DND-41 (cell line): ENCODE measurements at regions not wholly inside any gene's neighbourhood (a gene's known extent, or its start where the extent isn't known, plus 50 kb on each side); places are given as distances from the start of the nearest gene placed in this dataset.

ENCODE experiments used
- ATAC-seq: fragments of 200-7000 bp; cut with Tn5 transposase; 3 replicates; pipeline ENCODE4 v1.9.1; 2021; ENCODE audit warnings: low read depth; ENCODE audit not compliant: insufficient read depth
- DNase-seq: peaks from one replicate; pipeline ENCODE4 v3.0.0-alpha.2; 2020
- H2AFZ ChIP-seq: 2 replicates; pipeline ENCODE4 v1.6.0; 2012; ENCODE audit warnings: low read depth, low read length
- H3K27ac ChIP-seq: 2 replicates; pipeline ENCODE4 v1.5.1; 2012; ENCODE audit warnings: low read length, inconsistent platforms
- H3K27me3 ChIP-seq: fragments of 200-600 bp; sonication (generic); 2 replicates; pipeline ENCODE4 v1.6.0; 2012; ENCODE audit warnings: low read length, mild to moderate bottlenecking, inconsistent platforms; ENCODE audit not compliant: insufficient read depth, poor library complexity
- H3K36me3 ChIP-seq: 2 replicates; pipeline ENCODE4 v1.5.1; 2012; ENCODE audit warnings: low read length, inconsistent platforms; ENCODE audit not compliant: insufficient read depth
- H3K4me1 ChIP-seq: 2 replicates; pipeline ENCODE4 v1.5.1; 2012; ENCODE audit warnings: mild to moderate bottlenecking, low read length; ENCODE audit not compliant: insufficient read depth
- H3K4me2 ChIP-seq: 2 replicates; pipeline ENCODE4 v1.6.0; 2012; ENCODE audit warnings: mild to moderate bottlenecking, moderate library complexity, low read length, inconsistent platforms; ENCODE audit not compliant: insufficient read depth
- H3K4me3 ChIP-seq, 2 experiments: fragments of 200-600 bp in 1 of 2; shearing (Covaris generic) in 1 of 2; 2 replicates each; pipeline ENCODE4 v1.5.1; 2012 to 2016; ENCODE audit warnings: inconsistent platforms in 2 of 2, low read length in 2 of 2, mild to moderate bottlenecking in 2 of 2, low read depth in 1 of 2, moderate library complexity in 1 of 2
- H3K79me2 ChIP-seq: 2 replicates; pipeline ENCODE4 v1.6.0; 2012; ENCODE audit warnings: low read length, inconsistent platforms; ENCODE audit not compliant: insufficient read depth
- H3K9ac ChIP-seq: 2 replicates; pipeline ENCODE4 v1.6.0; 2012; ENCODE audit warnings: low read depth, mild to moderate bottlenecking, inconsistent platforms, low read length, moderate library complexity
- H3K9me3 ChIP-seq: 2 replicates; pipeline ENCODE4 v1.5.1; 2012; ENCODE audit warnings: low read length, moderate library complexity, mild to moderate bottlenecking, inconsistent platforms; ENCODE audit not compliant: insufficient read depth, severe bottlenecking
- H4K20me1 ChIP-seq: 2 replicates; pipeline ENCODE4 v1.6.0; 2012; ENCODE audit warnings: low read length; ENCODE audit not compliant: insufficient read depth
- EZH2 ChIP-seq: IDR thresholded peaks from 3 replicates; pipeline ENCODE4 v1.6.1; 2012; ENCODE audit warnings: borderline replicate concordance, low read depth, mild to moderate bottlenecking, moderate library complexity, low read length, inconsistent platforms; ENCODE audit not compliant: severe bottlenecking
- TF ChIP-seq, protein P1 (sequence below): IDR thresholded peaks from 2 replicates; pipeline ENCODE4 v1.5.1; 2012; ENCODE audit warnings: borderline replicate concordance, low read length, moderate library complexity, mild to moderate bottlenecking; ENCODE audit not compliant: poor library complexity, severe bottlenecking; ENCODE audit errors: extremely low read depth

DNA sequence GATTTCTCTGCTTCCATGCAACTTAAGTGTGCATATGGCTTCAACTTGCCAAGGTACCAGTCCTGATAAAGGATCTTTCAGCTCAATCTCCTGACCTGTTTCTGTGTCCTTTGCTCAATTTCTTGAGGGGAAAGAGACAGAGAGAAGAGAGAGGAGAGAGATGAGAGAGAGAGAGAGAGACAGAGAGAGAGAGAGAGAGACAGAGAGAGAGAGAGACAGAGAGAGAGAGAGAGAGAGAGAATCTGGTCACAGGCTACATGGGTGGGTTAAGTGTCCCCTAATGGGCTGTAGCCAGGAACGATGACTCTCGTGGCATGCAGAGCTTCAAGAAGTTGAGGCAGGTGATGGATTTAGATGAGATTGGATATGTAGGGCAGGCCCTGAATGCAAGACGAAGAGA, 335.2 kb upstream of the PRKCQ start:
- ATAC-seq (no peak), DNase-seq (no peak)
- Histone ChIP-seq H3K9ac (no peak overlapping the region), H4K20me1 (no peaks in the 10 kb centered on the region), H2AFZ (no peak overlapping the region), H3K4me2 (no peak overlapping the region), H3K27me3 (no peaks in the 10 kb centered on the region), H3K79me2 (no peaks in the 10 kb centered on the region), H3K9me3 (no peaks in the 10 kb centered on the region), H3K4me1 (peaks cover 7% of the 10 kb centered on the region), H3K36me3 (no peaks in the 10 kb centered on the region), H3K27ac (no peak overlapping the region), H3K4me3 (no peak overlapping the region)
- no peak for TF ChIP-seq EZH2
- TF ChIP-seq, protein P1, sequence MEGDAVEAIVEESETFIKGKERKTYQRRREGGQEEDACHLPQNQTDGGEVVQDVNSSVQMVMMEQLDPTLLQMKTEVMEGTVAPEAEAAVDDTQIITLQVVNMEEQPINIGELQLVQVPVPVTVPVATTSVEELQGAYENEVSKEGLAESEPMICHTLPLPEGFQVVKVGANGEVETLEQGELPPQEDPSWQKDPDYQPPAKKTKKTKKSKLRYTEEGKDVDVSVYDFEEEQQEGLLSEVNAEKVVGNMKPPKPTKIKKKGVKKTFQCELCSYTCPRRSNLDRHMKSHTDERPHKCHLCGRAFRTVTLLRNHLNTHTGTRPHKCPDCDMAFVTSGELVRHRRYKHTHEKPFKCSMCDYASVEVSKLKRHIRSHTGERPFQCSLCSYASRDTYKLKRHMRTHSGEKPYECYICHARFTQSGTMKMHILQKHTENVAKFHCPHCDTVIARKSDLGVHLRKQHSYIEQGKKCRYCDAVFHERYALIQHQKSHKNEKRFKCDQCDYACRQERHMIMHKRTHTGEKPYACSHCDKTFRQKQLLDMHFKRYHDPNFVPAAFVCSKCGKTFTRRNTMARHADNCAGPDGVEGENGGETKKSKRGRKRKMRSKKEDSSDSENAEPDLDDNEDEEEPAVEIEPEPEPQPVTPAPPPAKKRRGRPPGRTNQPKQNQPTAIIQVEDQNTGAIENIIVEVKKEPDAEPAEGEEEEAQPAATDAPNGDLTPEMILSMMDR, result no peak

DNA sequence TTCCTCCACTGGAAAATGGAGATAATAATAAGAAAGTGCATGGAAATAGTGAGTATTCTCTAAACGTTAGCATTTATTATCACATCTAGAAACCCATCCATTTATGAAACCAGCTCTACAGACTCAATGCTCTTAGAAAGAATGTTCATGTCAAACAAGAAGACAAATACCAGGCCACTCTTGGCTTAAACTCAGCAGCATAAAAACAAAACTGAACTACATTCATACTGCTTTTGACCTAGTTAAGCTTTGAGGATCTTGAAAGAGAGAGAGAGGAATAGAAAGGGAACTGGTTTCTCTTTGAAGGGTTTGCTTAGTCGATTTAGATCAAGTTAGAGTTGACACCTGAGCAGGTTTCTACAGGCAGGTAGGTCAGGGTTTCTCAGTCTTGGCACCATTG, 332.9 kb upstream of the PRKCQ start:
- TF ChIP-seq EZH2, result no peak
- TF ChIP-seq, protein P1, result no peak
- Histone ChIP-seq H3K4me3 (no peak overlapping the region), H2AFZ (no peak overlapping the region), H3K27me3 (no peaks in the 10 kb centered on the region), H3K9ac (no peak overlapping the region), H3K9me3 (peaks cover 5% of the 10 kb centered on the region), H3K4me1 (no peaks in the 10 kb centered on the region), H3K4me2 (no peak overlapping the region), H4K20me1 (no peaks in the 10 kb centered on the region), H3K36me3 (no peaks in the 10 kb centered on the region), H3K79me2 (no peaks in the 10 kb centered on the region), H3K27ac (no peak overlapping the region)
- DNase-seq (no peak), ATAC-seq (no peak)

DNA sequence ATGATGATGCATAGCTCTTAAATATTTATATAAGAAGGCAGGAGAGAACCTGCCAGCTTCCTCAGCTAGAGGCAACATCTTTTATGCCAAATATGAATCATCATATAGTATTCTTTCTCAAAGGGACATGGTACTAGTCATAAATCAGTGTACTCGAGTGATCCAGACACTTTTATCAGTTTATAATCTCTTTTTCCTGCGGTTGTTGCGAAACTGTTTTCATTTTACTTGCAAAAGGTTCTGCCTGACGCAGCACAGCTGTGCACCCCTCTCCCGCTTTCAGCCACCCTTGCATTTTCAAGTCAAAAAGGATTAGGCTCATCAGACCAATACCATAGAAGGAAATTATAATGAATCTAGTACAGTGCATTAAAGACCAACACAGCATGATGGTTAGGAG, 332.3 kb upstream of the PRKCQ start:
- no peak overlapping the region for H3K4me3 ChIP-seq
- H3K9me3 ChIP-seq, result peaks cover 5% of the 10 kb centered on the region
- no peak overlapping the region for H2AFZ ChIP-seq
- no peaks in the 10 kb centered on the region for H3K27me3 ChIP-seq
- no peaks in the 10 kb centered on the region for H3K79me2 ChIP-seq
- H3K36me3 ChIP-seq, result no peaks in the 10 kb centered on the region
- no peak overlapping the region for H3K4me2 ChIP-seq
- ATAC-seq (no peak), DNase-seq (no peak)
- TF ChIP-seq, protein P1, result no peak
- H3K4me1 ChIP-seq, result no peaks in the 10 kb centered on the region
- H3K27ac ChIP-seq, result no peak overlapping the region
- no peaks in the 10 kb centered on the region for H4K20me1 ChIP-seq
- no peak overlapping the region for H3K9ac ChIP-seq

DNA sequence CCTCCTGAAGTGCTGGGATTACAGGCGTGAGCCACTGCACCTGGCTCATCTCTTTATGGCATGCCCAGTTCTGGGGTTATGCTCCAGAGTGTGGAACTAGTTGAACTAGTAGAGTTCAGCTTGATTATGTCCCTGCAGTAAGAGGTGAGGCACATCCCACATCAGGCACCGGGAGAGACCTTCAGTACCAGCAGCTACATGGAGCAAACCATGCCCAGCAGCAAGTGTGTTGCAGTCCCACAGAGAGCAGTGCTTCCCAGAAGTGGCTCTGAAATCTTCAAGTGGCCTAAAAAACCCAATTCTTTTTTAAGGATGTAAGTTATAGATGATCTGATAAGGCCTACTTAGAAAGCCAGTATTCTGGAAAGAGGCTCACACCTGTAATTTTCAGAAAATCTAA, 331.9 kb upstream of the PRKCQ start:
- H3K27ac ChIP-seq, result no peak overlapping the region
- H2AFZ ChIP-seq, result no peak overlapping the region
- no peak overlapping the region for H3K4me2 ChIP-seq
- ATAC-seq, result no peak
- no peaks in the 10 kb centered on the region for H3K4me1 ChIP-seq
- H3K79me2 ChIP-seq, result no peaks in the 10 kb centered on the region
- no peak for DNase-seq
- no peaks in the 10 kb centered on the region for H3K27me3 ChIP-seq
- H3K4me3 ChIP-seq, result no peak overlapping the region
- H4K20me1 ChIP-seq, result no peaks in the 10 kb centered on the region
- no peaks in the 10 kb centered on the region for H3K36me3 ChIP-seq
- TF ChIP-seq, protein P1, result no peak
- TF ChIP-seq EZH2, result no peak
- no peak overlapping the region for H3K9ac ChIP-seq
- H3K9me3 ChIP-seq, result peaks cover 5% of the 10 kb centered on the region
